Stimulated activated memory B cell treated with anti-CD40 and anti-IgM and Interleukin-4, amounts not matched to agents 10 μg/mL and 1 μg/mL and 100 μg/mL, for 72 hours (primary cell): ENCODE measurements at regions not wholly inside any gene's neighbourhood (a gene's known extent, or its start where the extent isn't known, plus 50 kb on each side); places are given as distances from the start of the nearest gene placed in this dataset.

ENCODE experiments used
- ATAC-seq: fragments of 150-1000 bp; cut with Tn5 transposase; 2 replicates; pipeline ENCODE4 v1.10.0; 2021
- H3K27ac Mint-ChIP-seq: one replicate; pipeline ENCODE4 v1.8.0; 2022; ENCODE audit warnings: mild to moderate bottlenecking, mixed read lengths
- H3K27me3 Mint-ChIP-seq: one replicate; pipeline ENCODE4 v1.8.0; 2022; ENCODE audit warnings: mixed read lengths
- H3K36me3 Mint-ChIP-seq: one replicate; pipeline ENCODE4 v1.8.0; 2022; ENCODE audit warnings: mixed read lengths
- H3K4me1 Mint-ChIP-seq: one replicate; pipeline ENCODE4 v1.8.0; 2022; ENCODE audit warnings: mixed read lengths
- H3K4me3 Mint-ChIP-seq: one replicate; pipeline ENCODE4 v1.8.0; 2022; ENCODE audit warnings: mild to moderate bottlenecking, moderate library complexity, mixed read lengths
- H3K9me3 Mint-ChIP-seq: one replicate; pipeline ENCODE4 v1.8.0; 2022; ENCODE audit warnings: mixed read lengths

- Mint-ChIP-seq H3K27ac (no peak overlapping the region), H3K4me1 (no peaks in the 10 kb centered on the region), H3K9me3 (peaks cover 12% of the 10 kb centered on the region), H3K27me3 (no peaks in the 10 kb centered on the region), H3K36me3 (no peaks in the 10 kb centered on the region), H3K4me3 (no peak overlapping the region)
- no peak for ATAC-seq
Measured at GRCh38 chr1:208743361-208743760, 499.2 kb upstream of the PLXNA2 start.

- H3K9me3 Mint-ChIP-seq: peaks cover 9% of the 10 kb centered on the region
- no peak overlapping the region for H3K4me3 Mint-ChIP-seq
- ATAC-seq: no peak
- no peaks in the 10 kb centered on the region for H3K27me3 Mint-ChIP-seq
- no peak overlapping the region for H3K27ac Mint-ChIP-seq
- H3K36me3 Mint-ChIP-seq: no peaks in the 10 kb centered on the region
- no peaks in the 10 kb centered on the region for H3K4me1 Mint-ChIP-seq
Measured at GRCh38 chr1:208747979-208748378, 503.8 kb upstream of the PLXNA2 start.

- Mint-ChIP-seq H3K4me3 (no peak overlapping the region), H3K4me1 (no peaks in the 10 kb centered on the region), H3K36me3 (no peaks in the 10 kb centered on the region), H3K27me3 (no peaks in the 10 kb centered on the region), H3K9me3 (peaks cover 9% of the 10 kb centered on the region), H3K27ac (no peak overlapping the region)
- ATAC-seq: no peak
Measured at GRCh38 chr1:208748387-208749165, 504.4 kb upstream of the PLXNA2 start.

- no peaks in the 10 kb centered on the region for H3K36me3 Mint-ChIP-seq
- H3K4me3 Mint-ChIP-seq: no peak overlapping the region
Measured at GRCh38 chr1:208756339-208756981, 512.3 kb upstream of the PLXNA2 start.

GRCh38 chr1:208757846-208758245, 513.7 kb upstream of the PLXNA2 start:
- Mint-ChIP-seq H3K4me3 (no peak overlapping the region), H3K9me3 (no peaks in the 10 kb centered on the region), H3K27me3 (no peaks in the 10 kb centered on the region), H3K36me3 (no peaks in the 10 kb centered on the region), H3K4me1 (no peaks in the 10 kb centered on the region), H3K27ac (no peak overlapping the region)
- ATAC-seq: no peak

More at GRCh38 chr1:208756339-208756981, 512.3 kb upstream of the PLXNA2 start:
- no peak overlapping the region for H3K27ac Mint-ChIP-seq
- H3K27me3 Mint-ChIP-seq: no peaks in the 10 kb centered on the region
- no peaks in the 10 kb centered on the region for H3K4me1 Mint-ChIP-seq
- no peak for ATAC-seq
- no peaks in the 10 kb centered on the region for H3K9me3 Mint-ChIP-seq

GRCh38 chr1:208759255-208759654, 515.1 kb upstream of the PLXNA2 start:
- no peaks in the 10 kb centered on the region for H3K9me3 Mint-ChIP-seq
- H3K4me1 Mint-ChIP-seq: no peaks in the 10 kb centered on the region
- no peak for ATAC-seq
- H3K27me3 Mint-ChIP-seq: no peaks in the 10 kb centered on the region
- no peak overlapping the region for H3K4me3 Mint-ChIP-seq
- H3K27ac Mint-ChIP-seq: no peak overlapping the region
- no peaks in the 10 kb centered on the region for H3K36me3 Mint-ChIP-seq

GRCh38 chr1:208763971-208764370, 519.8 kb upstream of the PLXNA2 start:
- Mint-ChIP-seq H3K27me3 (no peaks in the 10 kb centered on the region), H3K4me3 (no peak overlapping the region), H3K4me1 (no peaks in the 10 kb centered on the region), H3K9me3 (no peaks in the 10 kb centered on the region), H3K27ac (no peak overlapping the region), H3K36me3 (no peaks in the 10 kb centered on the region)
- no peak for ATAC-seq

- H3K4me3 Mint-ChIP-seq: no peak overlapping the region
- no peaks in the 10 kb centered on the region for H3K4me1 Mint-ChIP-seq
- no peaks in the 10 kb centered on the region for H3K36me3 Mint-ChIP-seq
- no peak for ATAC-seq
- no peaks in the 10 kb centered on the region for H3K27me3 Mint-ChIP-seq
- H3K27ac Mint-ChIP-seq: no peak overlapping the region
- no peaks in the 10 kb centered on the region for H3K9me3 Mint-ChIP-seq
Measured at GRCh38 chr1:208766832-208767231, 522.6 kb upstream of the PLXNA2 start.

GRCh38 chr1:208767816-208768215, 523.6 kb upstream of the PLXNA2 start:
- no peak for ATAC-seq
- Mint-ChIP-seq H3K36me3 (no peaks in the 10 kb centered on the region), H3K9me3 (no peaks in the 10 kb centered on the region), H3K27me3 (peaks cover 3% of the 10 kb centered on the region), H3K27ac (no peak overlapping the region), H3K4me1 (no peaks in the 10 kb centered on the region), H3K4me3 (no peak overlapping the region)

- Mint-ChIP-seq H3K4me3 (no peak overlapping the region), H3K27me3 (peaks cover 8% of the 10 kb centered on the region), H3K4me1 (no peaks in the 10 kb centered on the region), H3K36me3 (no peaks in the 10 kb centered on the region), H3K9me3 (no peaks in the 10 kb centered on the region), H3K27ac (no peak overlapping the region)
- ATAC-seq: no peak
Measured at GRCh38 chr1:208772891-208773290, 528.7 kb upstream of the PLXNA2 start.

GRCh38 chr1:208775841-208776240, 531.7 kb upstream of the PLXNA2 start:
- no peak for ATAC-seq
- Mint-ChIP-seq H3K27me3 (peaks cover 8% of the 10 kb centered on the region), H3K36me3 (no peaks in the 10 kb centered on the region), H3K4me1 (no peaks in the 10 kb centered on the region), H3K9me3 (no peaks in the 10 kb centered on the region), H3K27ac (no peak overlapping the region), H3K4me3 (no peak overlapping the region)

GRCh38 chr1:208778417-208778816, 534.2 kb upstream of the PLXNA2 start:
- Mint-ChIP-seq H3K4me3 (no peak overlapping the region), H3K9me3 (no peaks in the 10 kb centered on the region), H3K27me3 (no peaks in the 10 kb centered on the region), H3K4me1 (no peaks in the 10 kb centered on the region), H3K27ac (no peak overlapping the region), H3K36me3 (no peaks in the 10 kb centered on the region)
- ATAC-seq: no peak

GRCh38 chr1:208781391-208782045, 537.3 kb upstream of the PLXNA2 start:
- Mint-ChIP-seq H3K27ac (no peak overlapping the region), H3K9me3 (no peaks in the 10 kb centered on the region), H3K4me1 (no peaks in the 10 kb centered on the region), H3K27me3 (peaks cover 2% of the 10 kb centered on the region), H3K4me3 (no peak overlapping the region), H3K36me3 (no peaks in the 10 kb centered on the region)
- ATAC-seq: no peak

- no peak for ATAC-seq
- no peaks in the 10 kb centered on the region for H3K9me3 Mint-ChIP-seq
- H3K27ac Mint-ChIP-seq: no peak overlapping the region
- H3K27me3 Mint-ChIP-seq: peaks cover 8% of the 10 kb centered on the region
- H3K36me3 Mint-ChIP-seq: no peaks in the 10 kb centered on the region
- no peaks in the 10 kb centered on the region for H3K4me1 Mint-ChIP-seq
- H3K4me3 Mint-ChIP-seq: no peak overlapping the region
Measured at GRCh38 chr1:208782186-208782585, 538.0 kb upstream of the PLXNA2 start.

- no peak overlapping the region for H3K27ac Mint-ChIP-seq
- no peak for ATAC-seq
- H3K4me3 Mint-ChIP-seq: no peak overlapping the region
- no peaks in the 10 kb centered on the region for H3K4me1 Mint-ChIP-seq
- H3K27me3 Mint-ChIP-seq: peaks cover 13% of the 10 kb centered on the region
- H3K36me3 Mint-ChIP-seq: no peaks in the 10 kb centered on the region
- H3K9me3 Mint-ChIP-seq: no peaks in the 10 kb centered on the region
Measured at GRCh38 chr1:208785629-208786028, 541.4 kb upstream of the PLXNA2 start.

GRCh38 chr1:208787219-208787618, 543.0 kb upstream of the PLXNA2 start:
- Mint-ChIP-seq H3K4me3 (no peak overlapping the region), H3K9me3 (no peaks in the 10 kb centered on the region), H3K4me1 (no peaks in the 10 kb centered on the region), H3K36me3 (no peaks in the 10 kb centered on the region), H3K27me3 (peaks cover 13% of the 10 kb centered on the region), H3K27ac (no peak overlapping the region)
- ATAC-seq: peak; percentile 16
